ENCODE measurements at regions not wholly inside any gene's neighbourhood (a gene's known extent, or its start where the extent isn't known, plus 50 kb on each side); places are given as distances from the start of the nearest gene placed in this dataset.
"Not testable (repeated sequence)": the region's sequence is repeated elsewhere in the genome, so short reads cannot be mapped to it uniquely, and the experiment has no call there.

DNA sequence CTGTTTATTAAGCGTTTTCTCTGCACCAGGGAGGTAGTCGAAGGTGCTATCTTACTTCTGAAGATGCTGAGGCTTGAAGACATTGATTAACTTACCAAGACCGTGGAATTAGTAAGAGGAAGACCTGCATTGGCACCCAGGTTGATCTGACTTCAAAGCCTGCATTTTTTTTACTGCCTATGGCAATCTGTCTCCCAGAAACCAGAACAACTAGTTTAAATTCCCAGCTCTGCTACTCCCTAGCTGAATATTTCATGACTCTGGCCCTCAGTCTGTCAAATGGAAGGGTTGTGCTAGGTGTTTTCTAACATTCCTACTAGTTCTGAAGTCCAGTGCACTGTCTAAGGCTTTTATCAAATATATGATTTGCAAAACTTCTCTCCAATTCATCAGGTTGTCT, 52.0 kb upstream of the GRAMD1B start:
- no peak for DNase-seq

DNA sequence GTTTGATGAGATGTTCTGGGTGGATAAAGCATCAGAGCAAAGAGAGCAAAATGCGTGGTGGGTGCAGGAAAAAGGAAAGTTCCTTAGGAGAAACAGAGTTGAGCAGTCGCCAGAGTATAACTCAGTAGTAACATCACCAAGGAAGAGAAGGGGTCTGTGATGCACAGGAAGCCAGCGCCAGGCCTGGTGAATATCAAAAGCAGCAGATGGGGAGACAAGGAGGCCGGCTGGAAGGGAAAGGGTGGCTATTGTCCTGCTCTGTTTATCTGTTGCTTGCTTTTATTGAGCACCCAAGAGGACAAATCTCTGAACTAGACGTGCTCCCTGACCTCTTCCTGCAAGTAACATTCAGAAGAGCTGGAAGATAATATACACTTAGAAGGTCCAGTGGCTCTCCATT, 52.7 kb upstream of the GRAMD1B start:
- no peak for DNase-seq

DNA sequence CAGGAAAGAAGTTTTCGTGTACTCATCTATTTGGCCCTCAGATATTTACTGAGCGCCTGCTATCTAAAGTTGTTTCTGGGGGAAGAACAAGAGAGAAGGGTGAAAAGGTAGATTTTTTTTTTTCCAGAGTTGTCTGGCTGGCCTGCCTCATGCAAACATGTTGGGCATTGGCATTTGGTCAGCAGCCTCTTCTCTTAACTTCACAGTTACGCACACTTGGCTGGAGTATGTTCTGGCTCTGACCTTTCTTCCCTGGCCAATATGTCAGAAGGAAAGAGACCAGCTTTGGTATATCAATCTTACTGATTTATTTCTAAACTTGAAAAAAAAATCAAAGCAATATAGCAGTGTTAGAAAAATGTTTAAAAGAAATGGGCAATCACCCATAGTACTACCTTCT, 54.2 kb upstream of the GRAMD1B start:
- DNase-seq, result no peak

DNA sequence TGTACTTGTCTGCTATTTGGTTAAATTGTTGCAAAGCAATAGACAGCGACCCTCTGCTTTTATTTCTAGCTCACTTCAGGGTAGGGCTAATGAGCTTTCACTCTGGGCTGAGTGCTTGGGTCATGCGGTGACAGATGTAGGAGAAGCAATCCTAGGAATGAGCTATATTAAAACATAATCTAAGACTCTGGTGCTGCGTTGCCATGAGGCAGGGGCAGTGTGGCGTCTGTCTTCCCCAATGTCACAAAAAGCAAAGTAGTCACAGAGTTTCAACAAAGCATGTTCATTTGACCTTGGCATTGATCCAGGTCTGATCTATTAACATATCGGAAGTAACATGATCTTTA, 55.5 kb upstream of the GRAMD1B start:
- peak in 1 of 3 experiments; percentile 22 for DNase-seq

DNA sequence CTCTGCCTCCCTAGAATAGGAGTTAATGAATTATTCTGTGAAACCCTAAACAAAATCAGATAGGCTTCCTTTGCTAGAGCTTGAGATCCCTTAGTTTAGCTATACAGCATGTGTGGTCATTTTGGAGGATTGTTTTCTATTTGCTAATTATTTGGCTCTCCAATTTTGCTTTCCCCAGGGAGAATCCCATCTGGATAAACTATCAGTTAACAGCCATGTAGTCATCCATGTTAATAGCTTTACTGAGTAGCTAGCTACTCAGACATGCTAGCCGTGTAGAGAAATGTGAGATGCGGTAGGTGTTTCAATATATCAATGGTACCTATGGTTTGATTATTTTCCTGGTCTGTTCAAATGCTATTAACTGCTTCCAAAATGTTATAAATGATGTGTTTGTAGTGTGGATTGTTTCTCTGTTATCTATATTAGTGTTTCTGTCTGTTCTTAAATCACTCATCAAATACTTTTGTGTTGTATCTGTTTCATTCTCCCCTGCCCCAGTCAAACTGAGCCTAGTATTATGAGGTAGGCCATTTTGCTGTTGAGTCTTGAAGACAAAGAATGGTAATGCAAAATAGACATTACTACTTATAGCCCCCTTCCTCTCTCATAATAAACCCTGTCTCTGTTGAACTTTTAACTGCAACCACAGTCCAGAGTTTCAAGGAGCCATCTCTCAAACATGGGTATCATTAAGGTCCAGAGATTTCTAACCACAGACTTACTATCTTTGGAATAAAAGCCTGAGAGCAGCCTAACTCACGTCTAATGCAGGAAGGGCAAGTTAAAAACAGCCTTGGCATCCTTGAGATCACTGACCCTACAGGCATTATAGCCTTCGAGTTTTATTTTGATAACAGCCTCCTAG, 56.1 kb upstream of the GRAMD1B start:
- DNase-seq, result no peak

DNA sequence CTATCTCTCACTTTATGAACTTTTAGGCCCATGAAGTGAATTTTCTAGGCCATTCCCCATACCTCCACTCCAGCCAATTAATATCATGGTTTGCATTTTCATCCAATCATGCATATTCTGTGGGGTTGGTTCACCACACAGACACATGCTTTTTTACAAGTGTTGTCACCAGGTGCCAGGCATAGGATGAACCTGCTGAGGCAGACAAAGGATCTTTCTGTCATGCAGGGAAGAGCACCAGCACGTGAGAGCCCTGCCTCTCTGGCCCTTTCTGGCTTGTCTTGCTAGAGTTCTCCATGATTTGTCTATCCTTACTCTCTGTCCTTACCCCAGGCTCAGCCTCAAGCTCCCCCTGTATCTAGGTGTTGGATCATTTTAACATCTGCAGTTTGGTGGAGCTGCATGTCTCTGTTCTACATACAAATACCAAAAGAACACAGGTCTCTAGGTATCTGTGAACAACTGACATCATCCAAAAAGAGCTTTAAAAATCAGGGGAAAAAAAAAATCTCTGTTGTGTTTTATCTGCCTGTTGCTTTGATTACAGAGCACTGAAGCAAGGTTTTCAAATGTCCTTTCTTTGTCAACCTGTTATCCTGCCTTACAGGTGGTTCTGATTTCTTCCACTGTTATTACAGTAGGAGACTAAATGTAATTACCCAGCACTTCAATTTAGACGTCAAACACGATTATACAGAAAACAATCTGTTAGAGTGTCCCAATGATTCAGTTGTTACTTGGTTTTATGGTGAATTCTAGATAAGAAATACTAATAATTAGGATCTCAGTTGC, 58.4 kb upstream of the GRAMD1B start:
- peak in 2 of 3 experiments; percentile 64 to 80 for DNase-seq

DNA sequence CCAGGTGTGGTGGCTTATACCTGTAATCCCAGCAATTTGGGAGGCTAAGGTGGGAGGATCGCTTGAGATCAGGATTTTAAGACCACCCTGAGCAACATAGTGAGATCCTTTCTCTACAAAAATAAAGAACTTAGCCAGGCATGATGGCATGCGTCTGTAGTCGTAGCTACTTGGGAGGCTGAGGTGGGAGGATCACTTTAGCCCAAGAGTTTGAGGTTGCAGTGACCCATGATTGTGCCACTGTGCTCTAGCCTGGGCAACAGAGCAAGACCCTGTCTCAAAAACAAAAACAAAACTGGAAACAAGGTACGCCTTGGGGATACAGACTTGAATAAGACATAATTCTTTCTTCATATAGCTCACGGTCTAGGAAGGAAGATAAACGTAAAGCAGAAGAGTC, 63.1 kb upstream of the GRAMD1B start:
- DNase-seq, result no peak

DNA sequence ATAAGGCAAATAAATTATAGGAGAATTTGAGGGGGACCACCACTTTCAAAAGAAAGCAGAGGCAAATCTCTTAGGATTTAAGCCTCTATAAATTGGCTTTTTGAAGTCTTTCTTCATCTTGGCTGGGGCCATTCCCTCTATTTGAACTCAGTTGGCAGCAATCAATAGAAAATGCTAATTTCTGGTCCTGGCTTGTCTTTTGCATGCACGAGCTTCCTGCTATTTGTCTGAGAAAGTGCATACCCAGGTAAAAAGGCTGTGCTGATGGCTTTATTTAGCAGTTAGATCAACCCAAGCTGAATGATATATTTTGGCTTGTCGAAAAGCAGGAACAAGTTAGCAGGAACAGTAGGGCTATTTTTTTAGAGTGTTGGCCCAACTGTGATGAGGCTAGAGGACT, 64.1 kb upstream of the GRAMD1B start:
- no peak for DNase-seq

DNA sequence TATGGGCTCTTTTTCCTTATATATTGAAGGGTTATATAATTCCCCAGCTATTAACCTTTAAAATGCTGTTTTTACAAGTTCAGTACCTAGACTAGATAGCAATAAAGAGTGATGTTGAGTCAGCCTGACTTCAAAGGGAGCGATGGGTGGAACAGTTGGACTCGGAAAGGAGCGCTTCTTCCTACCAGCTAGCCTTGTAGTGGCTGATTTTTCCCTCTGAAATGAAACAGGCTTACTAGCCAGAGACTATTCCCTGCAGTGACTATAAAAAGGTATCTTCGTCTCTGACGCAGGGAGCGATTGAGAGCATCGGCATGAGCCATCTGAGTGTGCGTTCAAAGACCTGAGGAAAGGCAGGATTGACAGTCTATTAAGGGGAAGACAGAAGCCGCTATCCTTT, 66.0 kb upstream of the GRAMD1B start:
- no peak for DNase-seq

DNA sequence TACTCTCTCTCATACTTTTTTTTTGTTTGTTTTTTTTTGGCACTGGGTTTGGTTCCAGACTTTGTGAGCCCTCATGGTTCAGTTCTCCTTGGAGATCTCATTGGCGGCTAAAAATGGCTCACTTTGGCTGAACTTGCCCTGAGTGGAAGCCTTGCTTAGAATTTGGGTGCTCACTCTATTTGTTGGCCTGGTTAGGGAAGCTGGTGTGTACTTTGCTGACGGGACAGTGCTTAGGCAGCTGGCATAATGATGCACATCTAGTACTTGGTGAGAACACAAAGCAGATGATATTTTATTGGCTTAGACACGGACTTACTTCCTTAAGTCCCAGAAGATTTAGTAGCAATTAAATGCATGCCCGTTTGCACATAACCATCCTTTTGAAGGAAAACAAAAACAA, 66.5 kb upstream of the GRAMD1B start:
- no peak for DNase-seq

DNA sequence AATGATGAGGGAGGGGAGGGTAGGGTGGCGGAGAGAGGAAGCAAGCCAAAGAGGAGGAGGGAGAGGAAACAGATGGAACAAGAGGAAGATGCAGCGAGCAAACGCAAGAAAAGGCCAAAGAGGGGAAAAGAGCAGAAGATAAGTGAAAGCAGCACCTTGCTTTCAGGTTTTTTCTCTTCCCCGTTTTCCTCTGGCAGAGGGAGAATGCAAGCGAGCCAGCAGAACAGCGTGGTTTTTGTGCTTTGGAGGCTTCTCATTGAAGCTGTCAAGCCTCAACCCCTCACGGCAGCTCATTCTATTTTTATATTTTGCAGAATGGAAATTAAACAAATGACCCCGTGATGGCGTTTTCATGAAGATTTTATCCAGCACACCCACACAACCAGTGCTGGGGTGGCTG, 67.1 kb upstream of the GRAMD1B start:
- no peak for DNase-seq

DNA sequence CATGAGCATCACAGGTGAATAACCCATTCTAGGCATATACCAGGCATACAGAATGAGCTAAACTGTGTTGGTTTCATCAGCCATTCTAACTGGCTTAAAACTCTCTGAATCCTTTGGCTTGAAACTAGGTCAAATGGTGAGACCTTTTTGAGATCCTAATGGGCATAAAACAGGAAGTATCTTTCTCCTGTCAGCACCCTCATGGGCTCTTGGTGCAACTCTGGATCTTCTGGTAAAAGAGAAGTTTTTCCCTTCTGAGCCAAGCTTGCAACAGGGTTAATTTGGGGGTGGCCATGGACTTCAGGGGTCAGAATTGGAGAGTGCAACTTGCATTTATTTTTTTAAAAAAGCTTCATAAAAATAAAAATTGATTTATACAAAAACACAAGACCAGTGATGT, 67.9 kb upstream of the GRAMD1B start:
- DNase-seq, result no peak

DNA sequence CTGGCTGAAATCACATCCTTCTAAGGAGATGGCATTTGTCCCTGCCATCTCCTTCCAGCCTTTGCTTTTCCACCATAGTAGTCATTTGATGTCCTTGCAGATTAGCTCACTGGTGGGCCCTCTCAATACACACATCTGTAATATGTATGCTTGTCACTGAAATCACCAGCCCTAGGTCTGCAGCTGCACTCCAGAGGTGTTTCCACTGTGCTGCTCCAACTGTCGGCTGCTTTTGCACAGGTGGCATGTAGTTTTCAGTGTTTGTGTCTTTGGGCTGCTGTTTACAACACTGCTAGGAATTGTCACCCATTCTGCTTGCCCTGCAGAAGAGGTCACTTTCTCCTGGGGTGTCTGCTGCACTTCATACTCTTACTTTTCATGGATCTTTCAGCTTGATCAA, 69.0 kb upstream of the GRAMD1B start:
- no peak for DNase-seq

DNA sequence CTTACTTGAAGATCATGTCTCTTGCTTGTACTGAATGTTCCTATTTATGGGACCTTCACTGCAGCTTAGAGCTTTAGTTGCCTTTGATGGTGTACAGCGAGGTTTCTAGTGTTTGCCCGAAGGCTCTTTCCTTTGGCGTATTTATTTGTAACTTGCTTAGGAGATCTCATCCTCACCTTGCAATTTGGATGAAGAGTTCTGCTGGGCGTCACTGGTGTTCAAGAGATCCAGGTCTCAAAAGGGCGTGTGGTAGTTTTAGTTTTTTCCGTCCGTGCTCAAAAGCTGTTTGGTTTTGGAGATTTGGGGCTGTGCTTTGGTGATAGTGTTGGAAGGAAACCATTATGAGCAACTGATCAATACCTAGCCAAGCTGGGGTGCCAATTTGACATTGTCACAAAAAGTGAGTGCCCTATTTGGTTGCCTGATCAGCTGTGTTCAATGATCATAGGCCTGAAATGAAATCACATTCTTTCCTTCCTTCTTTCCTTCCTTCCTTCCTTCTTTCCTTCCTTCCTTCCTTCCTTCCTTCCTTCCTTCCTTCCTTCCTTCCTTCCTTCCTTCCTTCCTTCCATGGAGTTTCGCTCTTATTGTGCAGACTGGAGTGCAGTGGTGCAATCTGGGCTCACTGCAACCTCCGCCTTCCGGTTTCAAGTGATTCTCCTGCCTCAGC, 69.7 kb upstream of the GRAMD1B start:
- DNase-seq, result no peak

DNA sequence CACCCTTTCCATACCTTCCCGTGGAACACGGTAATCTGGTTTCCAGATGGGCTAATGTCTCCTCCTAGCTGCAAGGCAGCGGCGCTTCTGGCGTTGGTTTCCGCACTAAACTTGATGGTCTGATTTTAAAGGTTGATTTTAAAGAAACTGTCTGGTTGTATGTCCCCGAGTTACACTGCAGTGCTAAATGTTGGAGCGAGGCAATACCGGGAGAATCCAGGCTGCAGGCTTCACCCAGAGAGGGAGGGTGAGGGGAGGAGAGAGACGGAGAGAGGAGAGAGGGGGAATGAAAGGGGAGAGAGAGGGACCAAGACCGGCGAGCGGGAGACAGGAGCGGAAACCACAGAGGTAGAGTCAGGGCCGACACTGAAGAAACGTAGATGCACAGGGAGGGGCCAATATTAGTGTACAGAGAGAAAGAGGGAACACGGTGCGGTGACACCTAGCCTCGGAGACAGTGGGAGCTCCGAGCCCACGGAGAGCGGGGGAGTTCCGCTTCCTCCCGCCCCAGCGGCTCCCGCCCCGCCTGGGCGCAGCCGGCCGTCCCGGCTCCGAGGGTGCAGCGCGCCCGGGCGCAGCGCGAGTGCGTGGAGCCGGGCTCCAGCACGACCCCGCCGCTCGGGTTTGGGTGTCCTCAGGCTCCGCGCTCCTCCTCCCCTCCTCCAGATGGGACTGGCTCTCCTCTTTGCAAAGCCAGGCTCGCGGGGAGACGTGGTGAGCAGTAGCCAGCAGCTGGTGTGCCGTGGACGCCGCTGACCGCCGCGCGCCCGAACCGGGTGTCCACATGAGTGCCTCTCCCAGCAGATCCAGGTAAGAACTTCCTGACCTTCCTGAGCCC, 71.9 kb upstream of the GRAMD1B start:
- peak; percentile 15 to 92 (median 83) for DNase-seq

DNA sequence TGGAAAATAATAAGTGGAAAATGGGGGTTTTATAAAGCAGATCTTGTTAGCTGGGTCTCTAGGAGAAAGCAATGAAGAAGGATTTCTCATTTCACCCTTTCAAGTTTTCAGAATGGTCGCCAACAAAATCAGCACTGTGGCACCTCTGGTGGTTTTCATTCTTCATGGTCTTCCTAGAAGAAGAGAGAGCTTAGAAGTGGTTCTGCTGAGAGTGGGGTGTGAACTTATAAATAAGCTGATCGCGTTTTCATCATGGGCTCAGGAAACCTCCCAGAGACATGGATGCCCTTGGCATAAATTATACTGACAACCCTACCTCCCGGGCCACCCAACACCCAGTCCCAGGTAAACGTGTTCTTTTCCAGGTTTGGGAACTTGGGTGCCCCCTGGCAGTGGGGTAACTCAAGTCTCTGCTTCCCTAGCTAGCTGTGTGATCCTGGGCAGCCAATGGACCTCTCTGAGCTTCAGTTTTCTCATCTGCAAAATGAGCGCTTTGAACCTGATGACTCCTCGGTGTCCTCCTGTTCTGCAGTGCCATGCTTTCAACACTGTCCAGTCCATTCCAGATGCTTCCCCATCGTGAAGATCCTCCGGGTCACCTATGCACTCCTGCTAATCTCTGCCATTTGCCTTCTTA, 72.6 kb upstream of the GRAMD1B start:
- DNase-seq, result no peak

DNA sequence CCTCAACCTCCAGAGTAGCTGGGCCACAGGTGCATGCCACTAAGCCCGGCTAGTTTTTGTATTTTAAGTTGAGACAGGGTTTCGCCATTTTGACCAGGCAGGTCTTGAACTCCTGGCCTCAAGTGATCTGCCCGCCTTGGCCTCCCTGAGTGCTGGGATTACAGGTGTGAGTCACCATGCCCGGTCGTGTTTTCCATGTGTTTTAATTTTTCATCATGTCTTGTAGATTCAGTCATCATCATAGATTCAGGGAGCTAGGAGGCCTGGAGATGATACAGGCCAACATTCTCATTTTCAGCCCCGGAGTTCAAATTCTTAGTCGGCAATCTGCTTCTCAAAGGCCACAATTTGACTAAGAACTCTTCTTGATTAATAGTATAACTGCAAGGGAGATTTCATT, 73.5 kb upstream of the GRAMD1B start:
- DNase-seq, result no peak

DNA sequence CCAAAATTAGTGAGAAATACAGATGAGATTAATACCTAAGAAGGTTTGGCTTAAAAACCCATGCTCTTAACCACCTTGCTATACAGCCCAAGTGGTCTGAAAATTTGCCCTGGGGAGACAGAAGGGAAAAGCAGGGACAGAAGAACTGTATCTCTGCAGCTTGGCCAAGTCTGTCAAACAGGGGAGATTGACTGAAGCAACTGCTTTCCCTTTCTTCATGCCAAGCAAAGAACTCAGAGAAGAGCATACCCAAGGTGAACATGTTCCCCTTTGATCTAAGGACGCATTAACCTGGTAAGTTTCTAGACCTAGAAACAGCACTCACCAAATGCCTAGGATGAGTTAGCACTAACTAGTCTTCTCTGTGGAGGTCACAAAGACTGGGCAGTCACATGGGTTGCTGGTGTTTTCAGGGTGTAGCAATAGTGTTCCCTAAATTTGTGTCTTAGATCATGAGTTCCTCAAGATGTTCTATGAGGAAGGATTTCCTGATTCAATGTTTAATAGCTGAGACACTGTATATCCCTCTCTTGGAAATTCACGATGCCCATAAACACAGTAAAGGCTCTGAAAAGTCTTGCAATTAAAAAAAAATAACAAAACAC, 75.6 kb upstream of the GRAMD1B start:
- DNase-seq, result no peak

DNA sequence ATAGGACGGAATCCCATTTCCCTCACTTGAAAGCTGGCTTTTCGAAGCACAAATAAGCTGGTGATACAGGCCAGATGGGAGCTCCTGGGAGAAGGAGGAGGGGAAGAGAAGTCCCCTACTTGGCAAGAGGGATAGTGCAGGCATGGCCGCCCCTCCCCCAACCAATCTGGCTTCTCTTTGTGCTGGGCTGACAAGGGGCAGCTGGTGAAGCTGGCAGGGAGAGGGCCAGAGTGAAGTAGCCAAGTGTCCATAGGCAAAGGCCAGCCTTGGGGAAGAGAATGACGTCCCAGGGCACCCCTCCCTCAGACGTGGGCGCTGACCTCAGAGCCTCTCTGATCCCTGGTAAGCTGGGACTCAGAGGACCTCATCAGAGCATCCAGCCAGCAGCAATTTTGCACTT, 78.7 kb upstream of the GRAMD1B start:
- peak in 2 of 3 experiments; percentile 13 to 55 for DNase-seq

DNA sequence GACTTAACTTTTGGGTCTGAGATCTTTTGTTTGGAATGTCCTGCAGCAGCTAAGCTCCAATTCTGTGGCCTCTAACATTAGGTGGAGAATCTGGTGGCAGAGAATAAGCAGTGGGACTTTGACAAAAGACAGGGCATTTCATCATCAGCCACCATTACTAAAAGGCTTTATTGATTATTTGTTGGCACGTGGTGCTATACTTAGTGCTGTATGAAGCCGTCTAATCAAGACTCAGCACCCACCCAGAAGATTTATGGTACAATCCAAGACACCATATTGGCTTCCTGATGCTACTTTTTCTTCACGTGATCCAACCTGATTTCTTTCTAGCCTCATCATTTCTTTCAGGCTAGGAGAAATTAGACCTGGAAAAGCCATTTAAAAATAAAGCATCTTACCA, 80.7 kb upstream of the GRAMD1B start:
- DNase-seq, result no peak

DNA sequence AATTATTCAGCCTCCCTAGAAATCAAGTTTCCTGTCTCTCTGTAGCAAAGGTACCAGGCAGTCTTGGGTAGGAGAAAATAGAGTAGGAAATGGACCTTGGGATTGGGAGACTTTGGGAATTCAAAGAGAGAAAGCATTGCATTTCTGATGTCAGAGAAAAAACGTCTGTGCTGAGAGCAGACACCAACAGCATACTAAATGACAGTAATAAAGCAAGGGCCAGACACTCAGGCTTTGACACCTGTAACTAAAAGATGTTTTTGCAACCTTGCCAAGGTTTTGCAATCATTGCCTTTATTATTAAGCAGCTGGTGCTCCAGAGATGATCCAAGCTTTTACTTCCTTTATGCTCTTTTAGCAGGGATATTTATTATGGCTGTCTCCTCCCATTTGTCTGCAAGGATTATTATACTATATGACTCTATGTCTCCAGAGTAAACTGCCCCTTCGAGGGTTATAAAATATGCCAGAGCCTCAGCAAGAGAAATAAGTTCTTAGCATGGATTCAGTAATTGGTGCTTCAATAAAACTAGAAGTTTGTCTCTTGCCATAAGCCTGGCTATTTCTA, 85.2 kb upstream of the GRAMD1B start:
- peak in 2 of 3 experiments; percentile 49 to 73 for DNase-seq

DNA sequence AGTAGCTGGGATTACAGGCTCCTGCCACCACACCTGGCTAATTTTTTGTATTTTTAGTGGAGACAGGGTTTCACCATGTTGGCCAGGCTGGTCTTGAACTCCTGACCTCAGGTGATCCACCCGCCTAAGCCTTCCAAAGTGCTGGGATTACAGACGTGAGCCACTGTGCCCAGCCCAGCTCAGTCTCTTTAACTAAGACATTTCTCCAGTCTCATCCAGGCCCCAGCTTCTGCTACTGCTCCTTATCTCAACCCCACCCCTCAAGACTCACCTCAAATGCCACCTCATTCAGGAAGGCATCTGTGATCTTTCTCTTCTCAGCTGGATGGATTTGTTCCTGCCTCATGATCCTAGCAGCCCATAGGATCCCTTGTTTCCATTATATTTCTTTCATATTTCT, 85.9 kb upstream of the GRAMD1B start:
- DNase-seq, result not testable (repeated sequence)

All from NCI-H1417 (cell line).